Stimulated activated CD4-positive, alpha-beta T cell treated with anti-CD3 and anti-CD28 coated beads, Interleukin-2, amount 100 ng/mL, for 24 hours (primary cell): ENCODE measurements at regions not wholly inside any gene's neighbourhood (a gene's known extent, or its start where the extent isn't known, plus 50 kb on each side); places are given as distances from the start of the nearest gene placed in this dataset.

Experiments
- DNase-seq, 2 donors: peaks; one replicate each; pipeline ENCODE4 v3.0.0-alpha.2; 2020

DNA sequence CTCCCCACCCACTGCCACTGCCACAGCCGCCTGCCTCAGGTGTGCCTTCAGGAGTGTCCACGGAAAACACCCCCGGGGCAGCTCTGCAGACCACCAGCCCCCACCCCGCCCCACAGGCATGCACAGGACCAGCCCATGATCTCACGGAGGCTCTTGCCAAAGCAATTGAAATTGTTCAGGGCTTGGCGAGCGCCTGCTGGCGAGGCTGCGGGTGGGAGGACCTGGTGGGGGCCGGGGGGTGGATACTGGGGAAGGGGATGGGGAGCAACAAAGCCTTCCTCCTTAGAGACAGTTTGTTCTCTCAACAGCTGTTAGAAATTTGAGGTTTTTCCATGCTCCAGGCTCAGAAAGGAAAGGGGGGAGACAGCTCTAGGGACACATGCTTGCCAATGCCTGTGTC is 274.7 kb downstream of the MN1 start:
- no peak for DNase-seq

DNA sequence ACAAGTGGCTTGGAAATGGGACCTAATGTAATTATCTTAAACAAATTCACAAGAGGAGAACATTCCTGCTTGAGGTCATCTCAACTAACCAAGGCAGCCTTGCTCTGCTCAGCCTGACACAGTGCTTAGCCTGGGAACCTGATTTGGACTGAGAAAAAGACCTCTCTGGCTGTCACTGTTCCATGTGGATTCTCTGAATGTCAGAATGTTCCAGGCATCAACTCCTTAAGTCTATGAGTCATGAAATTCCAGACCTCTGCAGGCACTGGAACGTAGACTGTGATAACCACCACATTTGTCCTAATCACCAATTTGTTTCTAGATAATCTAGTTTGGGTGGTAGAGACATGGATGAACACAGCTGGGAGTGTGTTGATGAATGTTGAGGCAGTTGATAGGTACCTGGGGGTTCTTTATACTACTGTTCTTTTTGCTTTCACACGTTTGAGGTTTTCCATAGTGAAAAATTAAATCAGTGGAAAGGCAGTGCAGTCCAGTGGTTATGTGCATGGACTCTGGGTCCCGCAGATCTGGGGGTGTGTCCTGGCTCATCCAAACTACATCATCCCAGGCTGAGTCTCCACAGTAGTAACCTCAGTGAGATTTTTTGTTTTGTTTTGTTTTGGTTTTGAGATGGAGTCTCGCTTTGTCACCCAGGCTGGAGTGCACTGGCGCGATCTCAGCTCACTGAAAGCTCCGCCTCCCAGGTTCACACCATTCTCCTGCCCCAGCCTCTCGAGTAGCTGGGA is 269.6 kb downstream of the MN1 start:
- DNase-seq, result no peak

GRCh38 chr22:27533105-27533745 is 268.3 kb downstream of the MN1 start:
- DNase-seq, result no peak

DNA sequence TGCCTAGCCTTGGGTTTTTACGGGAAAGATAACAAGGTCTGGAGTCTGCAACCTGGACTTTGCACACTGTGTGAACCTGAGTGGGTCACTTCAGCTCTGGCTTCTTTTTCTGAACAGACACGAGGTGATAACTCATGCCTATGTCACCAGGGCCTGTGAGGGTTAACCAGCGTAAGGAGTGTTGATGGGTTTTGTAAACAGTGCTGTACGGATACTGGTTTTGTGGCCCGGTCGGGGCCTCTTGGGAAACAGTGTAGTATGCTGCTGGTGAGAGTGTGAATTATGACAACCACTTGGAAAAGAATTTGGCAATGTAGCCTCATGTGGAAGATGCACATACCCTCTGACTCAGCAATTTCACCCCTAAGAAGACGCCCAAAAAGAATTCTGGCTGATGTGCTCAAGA is 266.8 kb downstream of the MN1 start:
- DNase-seq, result no peak

DNA sequence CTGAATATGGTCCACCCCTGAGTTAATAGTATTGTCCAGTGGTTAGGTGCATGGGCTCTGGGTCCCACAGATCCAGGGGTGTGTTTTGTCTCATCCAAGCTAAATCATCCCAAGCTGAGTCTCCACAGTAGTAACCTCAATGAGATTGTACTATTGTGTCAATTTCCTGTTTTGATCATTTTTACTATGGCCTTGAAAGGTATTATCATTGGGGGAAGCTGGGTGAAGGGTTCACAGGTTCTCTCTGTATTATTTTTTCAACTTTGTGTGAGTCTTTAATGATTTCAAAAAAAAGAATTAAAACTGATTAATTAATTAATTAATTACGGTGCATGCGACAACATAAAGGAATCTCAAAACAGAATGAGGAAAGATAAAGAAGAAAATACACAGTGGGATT is 266.1 kb downstream of the MN1 start:
- no peak for DNase-seq

- DNase-seq, result no peak
Measured at GRCh38 chr22:27537501-27537900, 264.1 kb downstream of the MN1 start.

DNA sequence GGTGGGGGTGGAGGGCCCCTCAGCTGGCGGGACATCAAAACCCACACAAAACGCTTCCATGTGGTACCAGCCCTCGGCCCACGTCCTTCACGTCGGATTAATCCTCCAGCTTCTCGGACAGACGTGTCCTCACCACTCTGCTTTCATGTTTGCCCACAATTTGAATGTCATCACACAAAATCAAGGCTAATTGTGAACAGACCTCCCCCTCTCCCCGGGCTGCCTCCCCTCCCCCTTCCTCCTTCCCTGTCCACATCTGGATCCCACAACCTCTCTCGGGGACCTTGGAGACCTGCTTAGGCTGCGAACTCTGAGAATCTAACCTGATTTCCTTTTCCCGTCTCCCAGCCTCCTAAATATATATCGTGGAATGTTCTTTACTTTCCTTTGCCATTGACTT is 262.9 kb downstream of the MN1 start:
- no peak for DNase-seq

GRCh38 chr22:27540247-27540646 is 261.3 kb downstream of the MN1 start:
- no peak for DNase-seq

GRCh38 chr22:27540656-27541396 is 260.7 kb downstream of the MN1 start:
- no peak for DNase-seq

GRCh38 chr22:27541836-27542235 is 259.7 kb downstream of the MN1 start:
- DNase-seq, result no peak

GRCh38 chr22:27542602-27543001 is 259.0 kb downstream of the MN1 start:
- DNase-seq, result no peak

- no peak for DNase-seq
Measured at GRCh38 chr22:27543460-27543859, 258.1 kb downstream of the MN1 start.

DNA sequence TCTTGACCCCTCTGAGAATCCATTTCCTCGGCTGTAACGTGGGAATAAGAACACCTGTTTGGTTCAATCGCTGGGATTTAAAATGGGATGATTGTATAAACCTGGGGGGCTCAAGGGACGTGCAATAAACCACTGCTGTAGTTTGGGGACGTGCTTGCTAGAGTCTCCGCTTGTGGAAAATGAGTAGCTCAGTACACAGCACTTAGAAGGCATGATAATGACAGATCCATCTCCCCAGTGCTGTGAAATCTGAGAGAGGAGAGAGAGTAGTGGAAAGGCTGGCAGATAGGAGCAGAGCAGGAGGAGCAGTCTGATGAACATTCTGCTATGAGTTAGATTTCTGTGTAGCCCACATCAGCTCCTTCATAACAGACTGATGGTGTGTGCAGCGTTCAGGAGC is 256.5 kb downstream of the MN1 start:
- no peak for DNase-seq

- no peak for DNase-seq
Measured at GRCh38 chr22:27546157-27546935, 255.2 kb downstream of the MN1 start.

DNA sequence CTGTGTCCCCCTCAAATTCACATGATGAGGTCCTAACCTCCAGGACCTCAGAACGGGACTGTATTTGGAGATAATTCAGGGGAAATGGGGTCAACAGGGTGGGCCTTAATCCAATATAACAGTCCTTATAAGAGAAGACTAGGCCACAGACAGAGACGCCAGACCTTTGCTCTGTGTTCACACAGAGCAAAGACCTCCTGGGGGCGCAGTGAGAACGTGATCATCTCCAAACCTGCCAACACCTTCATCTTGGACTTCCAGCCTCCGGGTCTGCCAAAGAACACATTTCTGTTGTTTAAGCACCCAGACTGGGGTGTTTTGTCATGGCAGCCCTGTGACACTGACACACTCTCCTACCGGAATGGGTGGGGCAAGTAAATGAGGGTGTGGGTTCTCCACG is 250.2 kb downstream of the MN1 start:
- no peak for DNase-seq

- DNase-seq, result no peak
Measured at GRCh38 chr22:27552176-27552575, 249.4 kb downstream of the MN1 start.

DNA sequence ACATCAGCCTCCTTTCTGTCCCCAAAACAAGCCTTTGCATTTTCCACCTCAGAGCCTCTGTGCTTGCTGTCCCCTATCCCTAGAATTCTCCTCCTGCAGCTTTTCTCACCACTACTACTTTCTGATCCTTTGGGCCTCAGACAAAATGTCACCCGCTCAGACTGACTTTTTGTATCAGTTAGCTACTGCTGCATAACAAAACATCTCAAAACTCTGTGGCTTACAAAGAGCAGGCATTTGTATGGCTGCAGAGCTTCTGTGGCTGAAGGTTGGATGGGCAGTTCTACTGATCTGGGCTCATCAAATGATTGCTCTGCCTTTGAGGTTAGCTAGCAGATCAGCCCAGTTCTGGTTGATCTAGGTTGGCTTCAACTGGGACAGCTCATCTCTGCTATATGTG is 248.7 kb downstream of the MN1 start:
- no peak for DNase-seq

- no peak for DNase-seq
Measured at GRCh38 chr22:27554106-27554811, 247.3 kb downstream of the MN1 start.

- no peak for DNase-seq
Measured at GRCh38 chr22:27554841-27555456, 246.6 kb downstream of the MN1 start.

DNA sequence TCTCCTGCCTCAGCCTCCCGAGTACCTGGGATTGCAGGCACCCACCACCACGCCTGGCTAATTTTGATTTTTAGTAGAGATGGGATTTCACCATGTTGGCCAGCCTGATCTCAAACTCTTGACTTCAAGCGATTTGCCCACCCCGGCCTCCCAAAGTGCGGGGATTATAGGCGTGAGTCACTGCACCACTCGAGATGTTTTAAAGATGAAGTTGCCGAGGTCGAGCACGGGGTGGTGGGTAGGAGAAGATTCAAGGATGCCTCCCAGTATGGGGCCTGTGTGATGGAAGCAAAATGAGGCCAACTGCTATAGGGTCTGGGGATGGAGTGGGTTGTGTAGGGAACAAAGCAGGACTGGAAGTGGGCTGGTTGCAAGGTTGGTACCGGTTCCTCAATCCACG is 245.2 kb downstream of the MN1 start:
- no peak for DNase-seq

DNA sequence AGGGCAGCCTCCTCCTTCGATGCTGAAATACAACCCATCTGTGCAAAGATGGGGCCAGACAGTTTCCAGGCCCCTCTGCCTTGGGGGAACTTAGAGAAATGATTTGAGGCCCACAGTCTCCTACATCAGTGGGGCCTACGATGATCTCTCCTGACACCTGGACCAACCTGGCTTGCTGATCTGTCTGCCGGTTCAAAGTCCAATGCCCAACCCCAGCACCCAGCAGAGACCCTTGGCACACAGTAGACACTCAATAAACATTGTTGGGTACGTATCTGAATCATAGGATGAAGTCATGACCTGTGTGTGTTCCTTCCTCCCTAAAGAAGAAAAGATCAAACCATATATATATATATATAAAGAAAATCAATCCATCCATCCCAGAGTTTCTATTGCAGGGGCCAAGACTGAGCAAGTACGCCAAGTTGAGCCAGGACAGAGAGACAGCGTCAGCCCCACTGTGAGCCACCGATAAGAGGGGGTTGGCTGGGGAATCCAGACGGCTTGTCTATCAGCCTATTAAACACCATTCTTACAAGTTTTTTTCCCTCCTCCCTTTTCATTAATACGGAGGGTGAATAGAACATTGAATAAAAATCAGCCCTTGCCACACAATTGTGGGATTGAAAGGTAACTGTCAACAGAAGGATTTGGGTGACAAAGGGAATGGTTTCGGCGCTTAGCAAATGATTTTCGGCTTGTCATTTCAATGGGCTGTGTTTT is 244.1 kb downstream of the MN1 start:
- no peak for DNase-seq
